RWPE2 (cell line): ENCODE measurements at regions not wholly inside any gene's neighbourhood (a gene's known extent, or its start where the extent isn't known, plus 50 kb on each side); places are given as distances from the start of the nearest gene placed in this dataset.

ENCODE experiments used
- ATAC-seq: fragments of 200-7000 bp; cut with Tn5 transposase; 3 replicates; pipeline ENCODE4 v1.9.1; 2021; ENCODE audit warnings: low read depth
- DNase-seq: peaks from one replicate; pipeline ENCODE4 v3.0.0-alpha.2; 2020; ENCODE audit warnings: low spot score
- H3K27ac ChIP-seq: fragments of 450-650 bp; 2 replicates; pipeline ENCODE4 v1.5.1; 2017; ENCODE audit warnings: mild to moderate bottlenecking; ENCODE audit not compliant: poor library complexity, severe bottlenecking
- H3K27me3 ChIP-seq: fragments of 250-450 bp; sonication (Bioruptor Pico); 2 replicates; pipeline ENCODE4 v1.5.1; 2021; ENCODE audit warnings: mild to moderate bottlenecking, moderate library complexity; ENCODE audit not compliant: insufficient read depth, poor library complexity, severe bottlenecking
- H3K36me3 ChIP-seq: fragments of 250-450 bp; sonication (Bioruptor Pico); 2 replicates; pipeline ENCODE4 v1.5.1; 2020; ENCODE audit warnings: low read depth, mild to moderate bottlenecking, moderate library complexity
- H3K4me1 ChIP-seq: fragments of 250-450 bp; sonication (Bioruptor Pico); 2 replicates; pipeline ENCODE4 v1.5.1; 2021; ENCODE audit warnings: mild to moderate bottlenecking, moderate library complexity; ENCODE audit not compliant: insufficient read depth, poor library complexity, severe bottlenecking
- H3K4me3 ChIP-seq: fragments of 250-450 bp; sonication (Bioruptor Pico); 2 replicates; pipeline ENCODE4 v1.5.1; 2021; ENCODE audit warnings: mild to moderate bottlenecking, moderate library complexity; ENCODE audit not compliant: severe bottlenecking
- H3K9me3 ChIP-seq: fragments of 250-450 bp; sonication (Bioruptor Pico); 2 replicates; pipeline ENCODE4 v1.5.1; 2021; ENCODE audit warnings: mild to moderate bottlenecking, moderate library complexity; ENCODE audit not compliant: severe bottlenecking
- CTCF ChIP-seq: fragments of 450-650 bp; IDR thresholded peaks from one replicate; pipeline ENCODE4 v1.5.1; 2017; ENCODE audit warnings: mild to moderate bottlenecking, moderate library complexity; ENCODE audit not compliant: poor library complexity, severe bottlenecking

- ATAC-seq (no peak), DNase-seq (no peak)
- Histone ChIP-seq H3K27me3 (peaks cover 33% of the 10 kb centered on the region), H3K27ac (no peak overlapping the region), H3K36me3 (no peaks in the 10 kb centered on the region), H3K4me1 (no peaks in the 10 kb centered on the region), H3K9me3 (no peaks in the 10 kb centered on the region), H3K4me3 (no peak overlapping the region)
- no peak for TF ChIP-seq CTCF
These were observed 142.3 kb downstream of the SOX1 start for GRCh38 chr13:112209266-112209665.

GRCh38 chr13:112209711-112210110 is 142.8 kb downstream of the SOX1 start:
- Histone ChIP-seq H3K9me3 (no peaks in the 10 kb centered on the region), H3K27ac (no peak overlapping the region), H3K27me3 (peaks cover 29% of the 10 kb centered on the region), H3K4me1 (no peaks in the 10 kb centered on the region), H3K36me3 (no peaks in the 10 kb centered on the region), H3K4me3 (no peak overlapping the region)
- no peak for DNase-seq
- TF ChIP-seq CTCF: no peak
- no peak for ATAC-seq

- Histone ChIP-seq H3K9me3 (no peaks in the 10 kb centered on the region), H3K4me1 (no peaks in the 10 kb centered on the region), H3K27me3 (peaks cover 22% of the 10 kb centered on the region), H3K27ac (no peak overlapping the region), H3K36me3 (no peaks in the 10 kb centered on the region), H3K4me3 (no peak overlapping the region)
- no peak for TF ChIP-seq CTCF
- ATAC-seq (0 out of 3 replicates have a peak, but pooled peaks have one; percentile 41), DNase-seq (no peak)
These were observed 143.4 kb downstream of the SOX1 start for GRCh38 chr13:112210371-112210770.

GRCh38 chr13:112212533-112212932 is 145.6 kb downstream of the SOX1 start:
- no peaks in the 10 kb centered on the region for H3K4me1 ChIP-seq
- no peaks in the 10 kb centered on the region for H3K36me3 ChIP-seq
- TF ChIP-seq CTCF: no peak
- no peak for ATAC-seq
- DNase-seq: no peak
- H3K4me3 ChIP-seq: no peak overlapping the region
- H3K27ac ChIP-seq: no peak overlapping the region
- peaks cover under 1% of the 10 kb centered on the region for H3K27me3 ChIP-seq
- no peaks in the 10 kb centered on the region for H3K9me3 ChIP-seq

GRCh38 chr13:112213467-112214255 is 146.7 kb downstream of the SOX1 start:
- Histone ChIP-seq H3K4me3 (no peak overlapping the region), H3K27ac (no peak overlapping the region), H3K9me3 (no peaks in the 10 kb centered on the region), H3K27me3 (no peaks in the 10 kb centered on the region), H3K36me3 (no peaks in the 10 kb centered on the region), H3K4me1 (no peaks in the 10 kb centered on the region)
- DNase-seq: no peak
- no peak for ATAC-seq
- no peak for TF ChIP-seq CTCF
